CD14-positive monocyte (primary cell): ENCODE measurements at regions not wholly inside any gene's neighbourhood (a gene's known extent, or its start where the extent isn't known, plus 50 kb on each side); places are given as distances from the start of the nearest gene placed in this dataset.

ENCODE experiments used
- DNase-seq, 3 donors: peaks; one replicate each; pipeline ENCODE4 v3.0.0-alpha.2; 2011 to 2022
- H2AFZ ChIP-seq: 2 replicates; pipeline ENCODE4 v1.6.0; 2012; ENCODE audit warnings: mild to moderate bottlenecking, low read depth, low read length, inconsistent platforms; ENCODE audit not compliant: insufficient read depth, poor library complexity, severe bottlenecking
- H3K27ac ChIP-seq, 2 donors: 1 replicate in 1 of 2; 2 replicates in 1 of 2; pipeline ENCODE4 v1.5.1; 2012 to 2013; ENCODE audit warnings: low read length in 2 of 2, control low read depth in 1 of 2, inconsistent platforms in 1 of 2, low read depth in 1 of 2, mild to moderate bottlenecking in 1 of 2
- H3K27me3 ChIP-seq, 2 donors: one replicate each; pipeline versions ENCODE4 v1.6.0 to v1.6.1; 2011 to 2013; ENCODE audit warnings: low read length in 2 of 2; ENCODE audit not compliant: control insufficient read depth in 2 of 2, insufficient read depth in 2 of 2
- H3K36me3 ChIP-seq, 2 donors: replicated peaks in 1 of 2; 1 replicate in 1 of 2; 2 replicates in 1 of 2; pipeline versions ENCODE4 v1.5.1 to v1.6.1; 2012 to 2013; ENCODE audit warnings: low read length in 2 of 2, control low read depth in 1 of 2, inconsistent platforms in 1 of 2, mild to moderate bottlenecking in 1 of 2; ENCODE audit not compliant: insufficient read depth in 2 of 2, control insufficient read depth in 1 of 2
- H3K4me1 ChIP-seq, 2 donors: 1 replicate in 1 of 2; 2 replicates in 1 of 2; pipeline versions ENCODE4 v1.5.1 to v1.6.1; 2012 to 2013; ENCODE audit warnings: low read length in 2 of 2, control low read depth in 1 of 2, inconsistent platforms in 1 of 2, mild to moderate bottlenecking in 1 of 2, moderate library complexity in 1 of 2; ENCODE audit not compliant: insufficient read depth in 2 of 2, control insufficient read depth in 1 of 2
- H3K4me2 ChIP-seq: replicated peaks from 2 replicates; pipeline ENCODE3; 2012; ENCODE audit warnings: low read length, moderate library complexity, mild to moderate bottlenecking; ENCODE audit not compliant: poor library complexity, severe bottlenecking; ENCODE audit errors: extremely low read depth
- H3K4me3 ChIP-seq, 3 experiments: fragments of 200-600 bp in 1 of 3; sonication (generic) in 1 of 3; replicated peaks in 1 of 3; 1 replicate in 2 of 3; 2 replicates in 1 of 3; pipeline ENCODE4 v1.5.1; 2011 to 2013; ENCODE audit warnings: low read length in 3 of 3, mild to moderate bottlenecking in 3 of 3, control low read depth in 2 of 3, low read depth in 2 of 3, inconsistent platforms in 1 of 3, moderate library complexity in 1 of 3
- H3K79me2 ChIP-seq: 2 replicates; pipeline ENCODE4 v1.6.0; 2012; ENCODE audit warnings: mild to moderate bottlenecking, control low read depth, inconsistent platforms, low read length, moderate library complexity; ENCODE audit not compliant: insufficient read depth
- H3K9ac ChIP-seq: 2 replicates; pipeline ENCODE4 v1.6.0; 2017; ENCODE audit warnings: low read length, mild to moderate bottlenecking; ENCODE audit not compliant: insufficient read depth, poor library complexity, severe bottlenecking
- H3K9me3 ChIP-seq, 2 donors: replicated peaks in 1 of 2; 1 replicate in 1 of 2; 2 replicates in 1 of 2; pipeline versions ENCODE4 v1.5.1 to v1.6.1; 2012 to 2013; ENCODE audit warnings: low read length in 2 of 2, control low read depth in 1 of 2; ENCODE audit not compliant: control insufficient read depth in 1 of 2, insufficient read depth in 1 of 2
- H4K20me1 ChIP-seq: 2 replicates; pipeline ENCODE4 v1.6.0; 2012; ENCODE audit warnings: mild to moderate bottlenecking, low read length, control low read depth, moderate library complexity; ENCODE audit not compliant: insufficient read depth
- H3K27ac Mint-ChIP-seq, 7 donors: one replicate each; pipeline ENCODE4 v1.8.0; 2020; ENCODE audit warnings: mild to moderate bottlenecking in 7 of 7, mixed read lengths in 7 of 7, moderate library complexity in 6 of 7, inconsistent platforms in 2 of 7
- H3K27me3 Mint-ChIP-seq, 3 donors: one replicate each; pipeline ENCODE4 v1.8.0; 2021 to 2022; ENCODE audit warnings: low read depth in 3 of 3, mild to moderate bottlenecking in 3 of 3, mixed read lengths in 3 of 3, moderate library complexity in 3 of 3, inconsistent platforms in 1 of 3
- H3K36me3 Mint-ChIP-seq, 2 donors: one replicate each; pipeline ENCODE4 v1.8.0; 2020; ENCODE audit warnings: mixed read lengths in 2 of 2, inconsistent platforms in 1 of 2, mild to moderate bottlenecking in 1 of 2
- H3K4me1 Mint-ChIP-seq: one replicate; pipeline ENCODE4 v1.8.0; 2020; ENCODE audit warnings: mild to moderate bottlenecking, mixed read lengths
- H3K4me3 Mint-ChIP-seq, 2 donors: one replicate each; pipeline ENCODE4 v1.8.0; 2020; ENCODE audit warnings: mild to moderate bottlenecking in 2 of 2, mixed read lengths in 2 of 2, moderate library complexity in 1 of 2
- H3K9me3 Mint-ChIP-seq, 7 donors: one replicate each; pipeline ENCODE4 v1.8.0; 2020 to 2022; ENCODE audit warnings: mixed read lengths in 7 of 7, mild to moderate bottlenecking in 6 of 7, moderate library complexity in 6 of 7, inconsistent platforms in 2 of 7
- CTCF ChIP-seq: fragments of 200-600 bp; IDR thresholded peaks from one replicate; pipeline ENCODE4 v1.8.0; 2022; ENCODE audit warnings: antibody characterized with exemption, mild to moderate bottlenecking
- WGBS: methylation state at CpG from one replicate; pipeline ENCODE4 v1.1.5; 2013; ENCODE audit warnings: missing lambda C conversion rate; ENCODE audit not compliant: insufficient coverage; 5-methylcytosine and 5-hydroxymethylcytosine counted together
- intact Hi-C, 2 donors: fragments of 100-400 bp; cut with micrococcal nuclease; formaldehyde crosslinking; loops; one replicate each; pipeline versions ENCODE4 v1.15.0 to v1.15.1; 2023

GRCh38 chr1:31502926-31503511 lies 73.3 kb upstream of the TINAGL1 start:
- H3K27ac Mint-ChIP-seq: peak overlapping the region in 1 of 7 donors; percentile 41
- Histone ChIP-seq H4K20me1 (no peaks in the 10 kb centered on the region), H3K9me3 (no peaks in the 10 kb centered on the region), H3K9ac (no peak overlapping the region), H2AFZ (no peak overlapping the region), H3K4me2 (no peak overlapping the region), H3K4me3 (no peak overlapping the region), H3K27ac (no peak overlapping the region), H3K36me3 (no peaks in the 10 kb centered on the region), H3K4me1 (peaks cover 9 to 12% of the 10 kb centered on the region in 2 donors), H3K79me2 (no peaks in the 10 kb centered on the region), H3K27me3 (no peaks in the 10 kb centered on the region)
- intact Hi-C loops: loop anchor here in 1 of 2 donors (5.0 kb wide), 1 partner anchor 44 kb away; no protein-coding TSS in a partner anchor
- no peak for TF ChIP-seq CTCF
- H3K4me3 Mint-ChIP-seq: no peak overlapping the region
- H3K4me1 Mint-ChIP-seq: peaks cover 16% of the 10 kb centered on the region
- no peak for DNase-seq
- peaks cover 5 to 10% (median 7%) of the 10 kb centered on the region in 3 donors for H3K27me3 Mint-ChIP-seq
- no peaks in the 10 kb centered on the region for H3K36me3 Mint-ChIP-seq
- over 99% methylated on average over 9 of the region's 11 CpGs for WGBS
- no peaks in the 10 kb centered on the region for H3K9me3 Mint-ChIP-seq

- Histone ChIP-seq H3K27ac (no peak overlapping the region), H3K4me3 (no peak overlapping the region), H3K27me3 (no peaks in the 10 kb centered on the region), H2AFZ (no peak overlapping the region), H3K4me1 (peaks cover 9 to 12% of the 10 kb centered on the region in 2 donors), H3K36me3 (no peaks in the 10 kb centered on the region), H4K20me1 (no peaks in the 10 kb centered on the region), H3K4me2 (no peak overlapping the region), H3K9ac (no peak overlapping the region), H3K9me3 (no peaks in the 10 kb centered on the region), H3K79me2 (no peaks in the 10 kb centered on the region)
- Mint-ChIP-seq H3K9me3 (no peaks in the 10 kb centered on the region), H3K4me1 (peaks cover 18% of the 10 kb centered on the region), H3K27me3 (peaks cover 5 to 9% (median 7%) of the 10 kb centered on the region in 3 donors), H3K4me3 (no peak overlapping the region), H3K36me3 (no peaks in the 10 kb centered on the region), H3K27ac (peak overlapping the region in 1 of 7 donors; percentile 41)
- intact Hi-C loops: loop anchor here in 1 of 2 donors (5.0 kb wide), 1 partner anchor 44 kb away; no protein-coding TSS in a partner anchor
- no peak for TF ChIP-seq CTCF
- 80% methylated on average over 2 of the region's 4 CpGs for WGBS
- no peak for DNase-seq
Measured at GRCh38 chr1:31503570-31503969, 72.7 kb upstream of the TINAGL1 start.
